ENCODE measurements at regions not wholly inside any gene's neighbourhood (a gene's known extent, or its start where the extent isn't known, plus 50 kb on each side); places are given as distances from the start of the nearest gene placed in this dataset.
"Not testable (repeated sequence)": the region's sequence is repeated elsewhere in the genome, so short reads cannot be mapped to it uniquely, and the experiment has no call there.

GRCh38 chr5:115469904-115470516 lies 74.6 kb downstream of the FEM1C start:
- DNase-seq (ENCODE audit: low read depth in 2 of 2) = no peak

- DNase-seq (ENCODE audit: low read depth in 2 of 2) = no peak
Observed at GRCh38 chr5:115467628-115468027, 76.9 kb downstream of the FEM1C start.

GRCh38 chr5:115465431-115465830 lies 79.1 kb downstream of the FEM1C start:
- DNase-seq (ENCODE audit: low read depth in 2 of 2) = no peak

DNA sequence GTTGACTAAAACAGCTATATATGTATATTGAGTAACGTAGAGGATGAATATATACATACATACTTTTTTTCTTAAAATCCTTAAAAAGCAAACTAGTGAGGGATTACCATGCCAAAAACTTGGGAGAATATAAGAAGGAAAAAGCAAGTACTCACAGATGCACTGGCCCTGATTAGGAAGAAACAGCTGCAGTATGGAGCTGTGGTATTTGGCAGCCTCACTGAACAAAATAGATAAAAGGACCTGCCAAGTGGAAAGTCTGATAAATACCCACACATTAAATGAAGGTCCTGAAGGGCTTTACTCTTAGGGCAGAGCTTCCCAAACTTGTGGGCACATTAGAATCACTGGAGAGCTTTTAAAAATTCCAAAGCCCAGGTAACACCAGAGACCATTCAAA lies 80.6 kb downstream of the FEM1C start:
- no peak for DNase-seq (ENCODE audit: low read depth in 2 of 2)

- peak; percentile 12 to 28 for DNase-seq (ENCODE audit: low read depth in 2 of 2)
Observed at GRCh38 chr5:115461506-115462290, 82.9 kb downstream of the FEM1C start.

DNA sequence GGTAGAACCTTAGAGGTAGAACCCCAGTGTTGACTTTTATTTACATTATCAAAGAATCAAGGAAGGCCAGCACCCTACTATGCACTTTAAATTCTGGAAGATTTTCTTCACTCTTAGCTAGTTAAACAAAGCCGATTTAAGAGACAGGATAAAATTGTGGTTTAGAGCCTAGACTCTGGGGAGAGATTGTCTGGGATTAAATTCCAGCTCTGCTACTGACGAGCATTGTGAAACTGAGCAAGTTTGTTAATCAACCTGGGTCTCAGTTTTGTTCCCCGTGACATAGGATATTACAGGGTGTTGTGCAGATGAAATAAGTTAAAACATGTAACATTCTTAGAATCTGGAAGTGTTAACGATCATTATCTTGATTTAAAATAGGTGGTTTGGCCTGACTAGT lies 83.5 kb downstream of the FEM1C start:
- DNase-seq (ENCODE audit: low read depth in 2 of 2) = no peak

DNA sequence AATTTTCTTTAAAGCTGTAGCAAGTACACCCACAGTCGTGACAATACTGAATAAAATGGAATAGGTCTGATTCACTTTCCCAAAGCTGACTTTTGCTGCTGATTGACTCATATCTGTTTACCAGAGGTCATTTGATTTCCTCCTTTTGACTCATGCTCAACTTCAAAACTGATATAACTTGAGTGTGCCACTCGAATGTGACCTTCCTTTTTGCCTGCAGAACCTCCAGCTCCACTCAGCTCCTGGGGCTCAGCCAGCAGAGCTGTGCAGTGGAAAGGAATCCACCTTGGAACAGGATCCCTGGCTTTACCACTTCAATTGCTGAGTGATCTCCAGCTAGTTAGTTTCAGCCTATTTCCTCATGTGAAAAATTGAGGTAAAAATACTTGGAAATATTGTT lies 84.1 kb downstream of the FEM1C start:
- no peak for DNase-seq (ENCODE audit: low read depth in 2 of 2)

DNA sequence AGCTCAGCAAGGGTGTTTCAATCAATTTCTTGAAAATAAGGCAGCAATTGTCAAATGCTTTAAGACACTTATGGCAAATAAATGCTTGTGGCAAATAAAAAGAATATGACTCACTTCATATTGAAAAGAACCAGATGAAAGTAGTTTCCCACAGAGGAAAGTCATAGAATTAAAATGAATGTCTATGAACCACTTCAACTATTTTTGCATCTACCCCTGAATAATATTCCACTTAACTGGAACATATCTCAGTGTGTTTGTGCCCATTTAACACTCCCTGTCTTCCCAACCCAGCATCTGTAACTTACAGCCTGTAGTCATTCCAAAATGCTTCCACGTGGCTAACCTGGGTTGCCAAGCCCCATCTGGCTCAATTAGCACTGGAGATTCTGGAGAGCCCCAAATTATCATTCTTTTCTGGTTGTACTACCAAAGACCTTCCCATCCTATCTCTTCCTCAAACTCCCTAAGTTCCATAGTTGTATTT lies 84.7 kb downstream of the FEM1C start:
- DNase-seq (ENCODE audit: low read depth in 2 of 2) = no peak

- DNase-seq (ENCODE audit: low read depth in 2 of 2) = no peak
Observed at GRCh38 chr5:115458416-115458815, 86.2 kb downstream of the FEM1C start.

DNA sequence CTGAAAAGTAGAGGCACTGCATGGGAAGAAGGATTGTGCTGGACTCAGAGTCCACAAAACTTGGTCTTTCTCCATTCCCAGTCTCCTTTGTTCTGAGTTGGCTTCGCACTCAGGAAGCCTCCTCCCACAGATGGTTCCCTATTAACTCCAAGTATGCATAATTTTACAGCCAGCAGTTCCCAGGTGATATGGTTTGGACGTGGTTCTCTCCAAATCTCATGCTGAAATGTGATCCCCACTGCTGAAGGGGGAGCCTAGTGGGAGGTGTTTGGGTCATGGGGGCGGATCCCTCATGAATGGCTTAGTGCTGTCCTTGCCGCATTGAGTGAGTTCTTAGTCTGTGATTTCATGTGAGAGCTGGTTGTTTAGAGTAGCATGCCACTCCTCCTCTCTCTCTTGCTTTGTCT lies 86.6 kb downstream of the FEM1C start:
- no peak for DNase-seq (ENCODE audit: low read depth in 2 of 2)

GRCh38 chr5:115457571-115457970 lies 87.0 kb downstream of the FEM1C start:
- DNase-seq (ENCODE audit: low read depth in 2 of 2) = no peak

DNA sequence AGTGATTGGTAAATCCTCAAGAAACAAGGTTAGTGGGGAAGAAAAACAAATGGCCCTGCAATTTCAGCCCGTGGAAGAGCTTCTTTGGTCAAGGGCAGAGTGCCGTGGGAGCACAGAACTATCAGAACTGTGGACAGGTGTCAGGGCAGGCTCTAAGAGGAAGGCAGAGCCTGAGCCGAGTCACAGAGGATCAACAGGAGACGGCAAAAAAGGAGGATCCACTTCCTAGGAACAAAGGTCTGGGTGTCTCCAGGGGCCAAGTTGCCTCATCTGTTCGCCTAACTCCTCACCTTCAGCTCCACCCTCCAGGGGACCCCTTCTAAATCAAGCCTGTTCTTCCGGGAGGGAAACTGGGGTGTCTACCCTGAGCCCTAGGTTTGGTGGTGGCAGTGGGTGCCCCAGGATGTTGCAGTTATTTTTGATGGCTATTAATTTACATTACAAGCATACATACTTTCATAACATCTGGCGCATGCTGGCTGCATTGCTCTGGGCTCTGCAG lies 88.0 kb downstream of the FEM1C start:
- no peak for DNase-seq (ENCODE audit: low read depth in 2 of 2)

DNA sequence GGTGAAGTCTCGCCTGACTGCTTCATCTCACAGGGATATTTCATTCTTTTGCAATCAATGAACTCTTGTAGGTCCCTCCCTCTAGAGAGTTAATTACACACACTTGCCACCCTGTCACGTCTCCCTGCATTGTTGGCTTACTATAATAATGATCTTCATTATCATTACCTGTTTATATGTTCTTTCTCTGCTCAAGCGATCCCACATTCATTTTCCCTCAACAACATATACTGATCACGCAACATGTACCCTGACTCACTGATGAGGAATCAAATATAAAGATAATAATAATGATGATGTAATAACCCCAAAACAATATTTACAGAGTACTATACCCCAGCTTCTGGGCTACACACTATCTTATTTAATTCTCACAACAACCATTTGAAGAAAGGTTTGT lies 88.5 kb downstream of the FEM1C start:
- DNase-seq (ENCODE audit: low read depth in 2 of 2) = no peak

GRCh38 chr5:115455301-115455707 lies 89.3 kb downstream of the FEM1C start:
- no peak for DNase-seq (ENCODE audit: low read depth in 2 of 2)

DNA sequence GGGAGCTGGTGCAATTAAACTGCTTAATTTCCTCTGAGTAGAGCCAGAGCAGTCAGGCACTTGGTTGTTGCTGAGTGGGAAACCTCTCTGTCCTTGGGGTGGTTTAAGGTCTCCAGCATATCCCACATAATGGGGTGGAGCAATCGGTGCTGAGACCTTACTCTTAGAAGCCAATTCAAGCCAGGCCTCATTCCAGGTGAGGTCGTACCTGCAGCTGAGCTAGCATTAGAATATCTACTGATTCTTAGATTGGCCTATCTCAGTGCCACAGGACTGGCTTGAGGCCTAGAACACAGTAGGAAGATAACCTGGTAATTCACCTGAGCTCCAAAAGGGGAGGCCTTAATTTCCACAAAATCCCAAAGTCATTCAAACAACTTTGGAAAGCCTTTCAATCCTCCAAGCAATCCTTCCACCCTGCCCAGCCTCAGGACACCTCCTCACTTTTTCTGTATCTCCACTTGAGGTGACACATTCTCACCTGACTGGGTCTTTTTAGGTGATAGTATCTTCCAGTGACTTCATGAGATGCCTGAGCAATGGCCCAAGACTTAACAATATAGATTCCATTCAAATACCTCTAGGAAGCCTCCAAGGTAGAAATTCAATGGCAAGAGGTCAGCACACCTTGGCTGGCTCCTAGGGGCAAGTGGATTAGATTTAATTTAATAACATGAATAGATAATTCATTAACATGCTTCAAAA lies 91.0 kb downstream of the FEM1C start:
- no peak for DNase-seq (ENCODE audit: low read depth in 2 of 2)

GRCh38 chr5:115452536-115453235 lies 91.9 kb downstream of the FEM1C start:
- no peak for DNase-seq (ENCODE audit: low read depth in 2 of 2)

DNA sequence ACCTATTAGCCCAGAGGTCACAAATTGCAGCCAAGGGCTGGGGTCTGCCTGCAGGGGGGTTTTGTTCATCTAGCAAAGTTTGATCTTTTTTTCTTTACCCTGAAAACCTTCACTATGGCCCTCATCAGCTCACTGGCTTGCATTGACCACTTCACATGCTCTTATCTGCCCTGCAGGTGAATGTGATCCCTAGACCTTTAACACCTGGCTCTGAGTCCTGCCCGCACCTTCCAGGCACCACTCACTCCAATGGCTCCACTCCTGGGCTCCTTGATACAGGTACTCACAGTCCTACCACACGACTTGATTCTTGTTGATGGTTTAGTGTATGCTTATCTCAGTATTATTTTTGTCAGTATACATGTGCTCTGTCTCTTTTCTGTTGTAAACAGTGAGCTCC lies 92.5 kb downstream of the FEM1C start:
- DNase-seq (ENCODE audit: low read depth in 2 of 2) = no peak

DNA sequence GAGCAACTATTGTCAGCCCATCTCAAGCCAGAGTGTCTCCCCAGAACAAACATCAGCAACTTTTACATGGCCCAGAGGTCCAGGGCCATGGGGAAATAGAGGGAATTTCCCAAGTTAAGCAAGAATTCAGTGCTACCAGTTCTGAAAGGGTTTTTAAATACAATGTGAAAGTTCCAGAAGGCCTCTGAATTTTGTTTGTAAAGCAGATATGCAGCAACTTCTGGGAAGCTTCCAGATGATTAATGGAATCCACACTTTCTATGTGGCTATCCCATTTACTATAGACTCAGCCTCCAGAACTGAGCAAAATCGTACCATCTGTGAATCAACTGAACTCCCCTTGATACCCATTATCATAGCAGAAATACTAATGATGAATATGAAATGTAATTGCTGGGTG lies 93.8 kb downstream of the FEM1C start:
- DNase-seq (ENCODE audit: low read depth in 2 of 2) = no peak

DNA sequence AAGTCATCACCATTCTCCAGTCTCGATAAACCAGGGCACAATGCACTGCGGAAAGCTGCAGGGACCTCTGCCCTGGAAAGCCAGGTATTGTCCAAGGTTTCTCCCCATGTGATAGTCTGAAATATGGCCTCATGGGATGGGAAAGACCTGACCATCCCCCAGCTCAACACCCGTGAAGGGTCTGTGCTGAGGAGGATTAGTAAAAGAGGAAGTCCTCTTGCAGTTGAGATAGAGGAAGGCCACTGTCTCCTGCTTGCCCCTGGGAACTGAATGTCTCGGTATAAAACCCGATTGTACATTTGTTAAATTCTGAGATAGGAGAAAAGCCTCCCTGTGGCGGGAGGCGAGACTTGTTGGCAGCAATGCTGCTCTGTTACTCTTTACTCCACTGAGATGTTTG lies 95.9 kb downstream of the FEM1C start:
- DNase-seq (ENCODE audit: low read depth in 2 of 2) = not testable (repeated sequence)

DNA sequence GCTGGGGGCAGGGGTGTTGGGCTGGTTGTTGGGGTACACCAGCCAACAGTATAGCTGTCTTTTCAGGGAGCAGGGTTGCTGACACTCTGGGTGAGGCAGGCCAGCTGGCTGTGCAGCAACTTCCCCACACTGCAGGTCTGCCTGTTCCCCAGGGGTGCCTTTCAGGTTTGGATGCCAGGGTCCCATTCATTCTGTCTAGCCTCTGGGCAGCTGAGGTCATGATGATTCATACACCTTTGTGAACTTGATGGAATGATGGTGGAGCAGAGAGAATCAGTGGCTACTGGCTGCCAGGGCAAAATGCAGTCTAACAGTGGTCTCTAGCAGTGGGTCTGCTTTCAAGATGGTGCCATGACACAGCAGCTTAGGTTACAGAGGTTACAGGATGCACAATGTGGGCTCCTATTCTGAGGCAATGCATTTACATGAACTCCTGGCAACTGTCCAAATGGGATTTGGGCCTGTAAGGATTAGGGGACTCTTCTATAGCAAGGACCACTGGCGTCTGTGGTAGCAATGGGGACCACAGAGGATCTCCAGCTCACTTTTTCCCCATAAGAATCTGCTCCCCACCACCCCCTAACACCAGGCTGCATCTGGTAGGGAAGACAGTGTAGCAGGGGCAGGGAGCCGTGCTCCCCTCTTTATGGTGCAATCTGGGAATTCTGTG lies 103.7 kb downstream of the FEM1C start:
- DNase-seq (ENCODE audit: low read depth in 2 of 2) = no peak

DNA sequence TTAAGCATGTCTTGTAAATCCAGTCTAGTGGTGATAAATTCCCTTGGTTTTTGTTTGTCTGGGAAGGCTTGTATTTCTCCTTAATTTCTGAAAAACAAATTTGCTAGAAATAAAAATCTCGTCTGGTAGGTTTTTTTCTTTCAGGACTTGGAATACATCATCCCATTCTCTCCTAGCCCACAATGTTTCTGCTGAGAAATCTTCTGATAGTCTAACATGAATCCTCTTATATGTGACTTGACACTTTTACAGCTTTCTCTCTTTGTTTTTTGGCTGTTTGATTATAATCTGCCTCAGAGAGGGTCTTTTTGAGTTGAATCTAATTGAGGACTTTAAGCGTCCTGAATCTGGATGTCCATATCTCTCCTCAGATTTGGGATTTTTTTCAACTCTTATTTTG lies 104.9 kb downstream of the FEM1C start:
- no peak for DNase-seq (ENCODE audit: low read depth in 2 of 2)

All from stimulated activated CD4-positive, alpha-beta T cell treated with anti-CD3 and anti-CD28 coated beads, Interleukin-4, amount 100 ng/mL, for 48 hours (primary cell).